ENCODE measurements at regions not wholly inside any gene's neighbourhood (a gene's known extent, or its start where the extent isn't known, plus 50 kb on each side); places are given as distances from the start of the nearest gene placed in this dataset.

GRCh38 chr3:20250314-20250713 is 64.3 kb upstream of the SGO1 start:
- TF ChIP-seq CTCF (IDR thresholded peaks at IDR 0.05) (no peak), POLR2AphosphoS5 (IDR thresholded peaks at IDR 0.05) (no peak)
